ENCODE measurements at regions not wholly inside any gene's neighbourhood (a gene's known extent, or its start where the extent isn't known, plus 50 kb on each side); places are given as distances from the start of the nearest gene placed in this dataset.
A peak's percentile ranks its signal among the peaks of the same experiment; 100 is the strongest.

- DNase-seq (ENCODE audit: extremely low spot score): no peak
- CTCF ChIA-PET: interaction anchor here (0.9 to 3.7 kb wide), 3 partner anchors 9 to 225 kb away, joined by 3 to 19 read pairs (median 5); no protein-coding TSS in a partner anchor
- POLR2A ChIA-PET: no interaction called here
- no peak for TF ChIP-seq CTCF (IDR thresholded peaks at IDR 0.05; ENCODE audit: control extremely low read depth, extremely low read depth, low read depth, missing control alignments)
These were observed 223.5 kb upstream of the MARCKS start for GRCh38 chr6:113633638-113634037.

GRCh38 chr6:113634352-113635163 lies 222.6 kb upstream of the MARCKS start:
- CTCF ChIA-PET: interaction anchor here (0.9 to 1.4 kb wide), 2 partner anchors 8 to 224 kb away, joined by 4 to 5 read pairs; no protein-coding TSS in a partner anchor
- peak; percentile 39 for DNase-seq (ENCODE audit: extremely low spot score)
- POLR2A ChIA-PET: interaction anchor here (1.0 kb wide), 1 partner anchor 122 kb away, joined by 3 read pairs; no protein-coding TSS in a partner anchor
- no peak for TF ChIP-seq CTCF (IDR thresholded peaks at IDR 0.05; ENCODE audit: control extremely low read depth, extremely low read depth, low read depth, missing control alignments)

GRCh38 chr6:113635222-113635986 lies 221.7 kb upstream of the MARCKS start:
- ChIA-PET POLR2A (interaction anchor here (1.0 kb wide), 1 partner anchor 121 kb away, joined by 3 read pairs; no protein-coding TSS in a partner anchor), CTCF (interaction anchor here (0.8 to 1.9 kb wide), 5 partner anchors 8 to 329 kb away, joined by 3 to 7 read pairs (median 3); no protein-coding TSS in a partner anchor)
- no peak for DNase-seq (ENCODE audit: extremely low spot score)
- TF ChIP-seq CTCF (IDR thresholded peaks at IDR 0.05; ENCODE audit: control extremely low read depth, extremely low read depth, low read depth, missing control alignments): no peak

- ChIA-PET CTCF (interaction anchor here (0.7 to 1.9 kb wide), 7 partner anchors 9 to 330 kb away, joined by 3 to 7 read pairs (median 3); no protein-coding TSS in a partner anchor), POLR2A (no interaction called here)
- no peak for DNase-seq (ENCODE audit: extremely low spot score)
- TF ChIP-seq CTCF (IDR thresholded peaks at IDR 0.05; ENCODE audit: control extremely low read depth, extremely low read depth, low read depth, missing control alignments): no peak
These were observed 220.8 kb upstream of the MARCKS start for GRCh38 chr6:113636357-113636824.

GRCh38 chr6:113640051-113640450 lies 217.1 kb upstream of the MARCKS start:
- ChIA-PET POLR2A (no interaction called here), CTCF (interaction anchor here (1.2 to 1.5 kb wide), 3 partner anchors 10 to 219 kb away, joined by 3 to 6 read pairs (median 4); no protein-coding TSS in a partner anchor)
- no peak for DNase-seq (ENCODE audit: extremely low spot score)
- TF ChIP-seq CTCF (IDR thresholded peaks at IDR 0.05; ENCODE audit: control extremely low read depth, extremely low read depth, low read depth, missing control alignments): no peak

Measured in GM10248 (cell line).